H1 (cell line): ENCODE measurements at regions not wholly inside any gene's neighbourhood (a gene's known extent, or its start where the extent isn't known, plus 50 kb on each side); places are given as distances from the start of the nearest gene placed in this dataset.

Source experiments
- CEBPB ChIP-seq: IDR thresholded peaks from 2 replicates; pipeline ENCODE4 v1.6.1; 2012; ENCODE audit warnings: low read depth, low read length
- CTCF ChIP-seq, 3 experiments: IDR thresholded peaks; 1 replicate in 2 of 3; 2 replicates in 1 of 3; pipeline versions ENCODE4 v1.5.1 to v1.6.1; 2011; ENCODE audit warnings: low read length in 3 of 3, mild to moderate bottlenecking in 3 of 3, inconsistent platforms in 2 of 3, low read depth in 1 of 3, moderate library complexity in 1 of 3; ENCODE audit not compliant: insufficient read depth in 1 of 3; ENCODE audit errors: control extremely low read depth in 1 of 3
- HDAC2 ChIP-seq, 2 experiments: fragments of 300-600 bp in 1 of 2; sonication (generic) in 1 of 2; IDR thresholded peaks; 2 replicates each; pipeline ENCODE4 v1.6.1; 2011 to 2012; ENCODE audit warnings: low read depth in 2 of 2, low read length in 2 of 2, mild to moderate bottlenecking in 2 of 2, moderate library complexity in 2 of 2, borderline replicate concordance in 1 of 2, inconsistent platforms in 1 of 2
- JUND ChIP-seq: IDR thresholded peaks from 2 replicates; pipeline ENCODE4 v1.6.1; 2011; ENCODE audit warnings: mild to moderate bottlenecking, improper control_type of control experiment, low read length
- PHF8 ChIP-seq: fragments of 200-600 bp; sonication (generic); conservative IDR thresholded peaks from 2 replicates; pipeline ENCODE4 v1.7.1; 2012; ENCODE audit warnings: low read depth, mild to moderate bottlenecking, inconsistent platforms, low read length, moderate library complexity
- POLR2AphosphoS5 ChIP-seq: IDR thresholded peaks from 2 replicates; pipeline ENCODE4 v1.6.1; 2011; ENCODE audit warnings: low read depth, low read length
- RAD21 ChIP-seq, 2 experiments: IDR thresholded peaks in 1 of 2; conservative IDR thresholded peaks in 1 of 2; 2 replicates each; pipeline ENCODE4 v1.6.1; 2011; ENCODE audit warnings: low read depth in 2 of 2, low read length in 2 of 2, improper control_type of control experiment in 1 of 2, inconsistent platforms in 1 of 2, mild to moderate bottlenecking in 1 of 2, moderate library complexity in 1 of 2
- SIX5 ChIP-seq: IDR thresholded peaks from 2 replicates; pipeline ENCODE4 v1.6.1; 2011; ENCODE audit warnings: mild to moderate bottlenecking, low read depth, low read length
- TCF12 ChIP-seq: IDR thresholded peaks from 2 replicates; pipeline ENCODE4 v1.6.1; 2011; ENCODE audit warnings: low read depth, mild to moderate bottlenecking, low read length
- USF2 ChIP-seq: IDR thresholded peaks from 2 replicates; pipeline ENCODE4 v1.6.1; 2011; ENCODE audit warnings: low read length, improper control_type of control experiment

DNA sequence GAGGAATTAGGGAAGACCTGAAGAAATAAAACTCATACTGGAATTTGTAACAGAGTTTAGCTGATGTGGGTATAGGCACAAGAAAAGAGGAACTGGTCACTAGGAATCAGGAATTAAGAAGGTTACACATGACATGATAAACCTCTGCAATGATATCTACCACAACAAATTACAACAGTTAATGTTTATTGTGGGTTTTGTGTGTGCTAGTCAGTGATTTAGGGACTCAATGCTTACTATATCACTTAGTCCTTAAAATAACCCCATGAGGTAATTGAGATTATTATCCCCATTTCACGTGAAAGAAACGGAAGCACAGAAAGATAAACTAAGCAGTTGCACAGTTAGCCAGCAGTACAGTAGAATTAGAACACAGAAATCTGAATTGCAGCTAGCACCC lies 415.8 kb upstream of the ZEB2 start:
- TF ChIP-seq RAD21 (IDR thresholded peaks at IDR 0.05 in 1 of 2, conservative IDR thresholded peaks at IDR 0.05 in 1 of 2; ENCODE audit: low read depth in 2 of 2, low read length in 2 of 2), result no peak
- TF ChIP-seq HDAC2 (IDR thresholded peaks at IDR 0.05; ENCODE audit: borderline replicate concordance in 1 of 2, low read depth in 2 of 2, low read length in 2 of 2), result no peak
- no peak for TF ChIP-seq CEBPB
- no peak for TF ChIP-seq POLR2AphosphoS5
- no peak for TF ChIP-seq CTCF (IDR thresholded peaks at IDR 0.05; ENCODE audit: control extremely low read depth in 1 of 3, insufficient read depth in 1 of 3, low read depth in 1 of 3, low read length in 3 of 3)
- no peak for TF ChIP-seq TCF12
- no peak for TF ChIP-seq SIX5
- no peak for TF ChIP-seq PHF8
- no peak for TF ChIP-seq JUND
- TF ChIP-seq USF2, result no peak
